LHCN-M2 (cell line): ENCODE measurements at regions not wholly inside any gene's neighbourhood (a gene's known extent, or its start where the extent isn't known, plus 50 kb on each side); places are given as distances from the start of the nearest gene placed in this dataset.
A peak's percentile ranks its signal among the peaks of the same experiment; 100 is the strongest.
"Not testable (repeated sequence)": the region's sequence is repeated elsewhere in the genome, so short reads cannot be mapped to it uniquely, and the experiment has no call there.

Source experiments
- DNase-seq: peaks from one replicate; pipeline ENCODE4 v3.0.0-alpha.2; 2012; ENCODE audit warnings: low read depth

GRCh38 chr17:77036841-77037381 is 103.9 kb upstream of the SEC14L1 start:
- DNase-seq = no peak

GRCh38 chr17:77037943-77038342 is 102.8 kb upstream of the SEC14L1 start:
- DNase-seq = no peak

GRCh38 chr17:77038884-77039555 is 101.7 kb upstream of the SEC14L1 start:
- no peak for DNase-seq

GRCh38 chr17:77042476-77043231 is 98.1 kb upstream of the SEC14L1 start:
- no peak for DNase-seq

GRCh38 chr17:77045441-77046041 is 95.2 kb upstream of the SEC14L1 start:
- peak; percentile 28 for DNase-seq

- no peak for DNase-seq
Measured at GRCh38 chr17:77049440-77049839, 91.3 kb upstream of the SEC14L1 start.

- not testable (repeated sequence) for DNase-seq
Measured at GRCh38 chr17:77050901-77051300, 89.9 kb upstream of the SEC14L1 start.

- no peak for DNase-seq
Measured at GRCh38 chr17:77054936-77055335, 85.8 kb upstream of the SEC14L1 start.

GRCh38 chr17:77055453-77055852 is 85.3 kb upstream of the SEC14L1 start:
- no peak for DNase-seq

GRCh38 chr17:77058016-77058415 is 82.8 kb upstream of the SEC14L1 start:
- no peak for DNase-seq

- DNase-seq = no peak
Measured at GRCh38 chr17:77061669-77062068, 79.1 kb upstream of the SEC14L1 start.

- no peak for DNase-seq
Measured at GRCh38 chr17:77064598-77064997, 76.2 kb upstream of the SEC14L1 start.

GRCh38 chr17:77066165-77066564 is 74.6 kb upstream of the SEC14L1 start:
- no peak for DNase-seq

GRCh38 chr17:77066726-77067409 is 73.9 kb upstream of the SEC14L1 start:
- DNase-seq = peak; percentile 42

GRCh38 chr17:77068915-77069314 is 71.9 kb upstream of the SEC14L1 start:
- DNase-seq = no peak

- no peak for DNase-seq
Measured at GRCh38 chr17:77070888-77071279, 69.9 kb upstream of the SEC14L1 start.

GRCh38 chr17:77071925-77072490 is 68.8 kb upstream of the SEC14L1 start:
- DNase-seq = no peak

GRCh38 chr17:77072670-77073069 is 68.1 kb upstream of the SEC14L1 start:
- no peak for DNase-seq

- no peak for DNase-seq
Measured at GRCh38 chr17:77074681-77075080, 66.1 kb upstream of the SEC14L1 start.

- no peak for DNase-seq
Measured at GRCh38 chr17:77076124-77076830, 64.5 kb upstream of the SEC14L1 start.

- DNase-seq = no peak
Measured at GRCh38 chr17:77083531-77083930, 57.2 kb upstream of the SEC14L1 start.
